ENCODE measurements at regions not wholly inside any gene's neighbourhood (a gene's known extent, or its start where the extent isn't known, plus 50 kb on each side); places are given as distances from the start of the nearest gene placed in this dataset.

- no peak for DNase-seq
Measured at GRCh38 chr2:65820454-65820853, 388.1 kb upstream of the SPRED2 start.

GRCh38 chr2:65819963-65820362 is 387.6 kb upstream of the SPRED2 start:
- no peak for DNase-seq

GRCh38 chr2:65818873-65819451 is 386.6 kb upstream of the SPRED2 start:
- DNase-seq = peak; percentile 93

GRCh38 chr2:65813631-65814173 is 381.3 kb upstream of the SPRED2 start:
- no peak for DNase-seq

- no peak for DNase-seq
Measured at GRCh38 chr2:65812887-65813286, 380.5 kb upstream of the SPRED2 start.

GRCh38 chr2:65807942-65808341 is 375.5 kb upstream of the SPRED2 start:
- no peak for DNase-seq

- DNase-seq = no peak
Measured at GRCh38 chr2:65804777-65805176, 372.4 kb upstream of the SPRED2 start.

- no peak for DNase-seq
Measured at GRCh38 chr2:65802298-65802942, 370.0 kb upstream of the SPRED2 start.

GRCh38 chr2:65800998-65801397 is 368.6 kb upstream of the SPRED2 start:
- no peak for DNase-seq

- DNase-seq = no peak
Measured at GRCh38 chr2:65799141-65799854, 366.9 kb upstream of the SPRED2 start.

- no peak for DNase-seq
Measured at GRCh38 chr2:65798641-65799040, 366.2 kb upstream of the SPRED2 start.

- DNase-seq = no peak
Measured at GRCh38 chr2:65794994-65795393, 362.6 kb upstream of the SPRED2 start.

- DNase-seq = no peak
Measured at GRCh38 chr2:65791404-65791975, 359.1 kb upstream of the SPRED2 start.

- DNase-seq = no peak
Measured at GRCh38 chr2:65790676-65790935, 358.2 kb upstream of the SPRED2 start.

- DNase-seq = no peak
Measured at GRCh38 chr2:65789923-65790675, 357.7 kb upstream of the SPRED2 start.

GRCh38 chr2:65788556-65788955 is 356.2 kb upstream of the SPRED2 start:
- DNase-seq = no peak

GRCh38 chr2:65786765-65787164 is 354.4 kb upstream of the SPRED2 start:
- DNase-seq = no peak

GRCh38 chr2:65786007-65786717 is 353.8 kb upstream of the SPRED2 start:
- DNase-seq = no peak

- DNase-seq = no peak
Measured at GRCh38 chr2:65782996-65783650, 350.7 kb upstream of the SPRED2 start.

GRCh38 chr2:65782186-65782585 is 349.8 kb upstream of the SPRED2 start:
- no peak for DNase-seq

- no peak for DNase-seq
Measured at GRCh38 chr2:65781756-65782155, 349.4 kb upstream of the SPRED2 start.

- no peak for DNase-seq
Measured at GRCh38 chr2:65779021-65779420, 346.6 kb upstream of the SPRED2 start.
